Lower leg skin (tissue), 4 donors: ENCODE measurements at regions not wholly inside any gene's neighbourhood (a gene's known extent, or its start where the extent isn't known, plus 50 kb on each side); places are given as distances from the start of the nearest gene placed in this dataset.

Source experiments
- DNase-seq, 2 donors: peaks; one replicate each; pipeline ENCODE4 v3.0.0-alpha.2; 2019; ENCODE audit warnings: low spot score in 2 of 2
- H3K4me3 ChIP-seq: fragments of 200-600 bp; sonication (generic); 2 replicates; pipeline ENCODE4 v1.5.1; 2017; ENCODE audit warnings: mild to moderate bottlenecking, low read depth; ENCODE audit not compliant: poor library complexity, severe bottlenecking
- POLR2A ChIP-seq, 2 donors: fragments of 450-650 bp; IDR thresholded peaks; one replicate each; pipeline ENCODE4 v1.6.1; 2016 to 2017; ENCODE audit warnings: antibody characterized with exemption in 2 of 2, mild to moderate bottlenecking in 1 of 2, moderate library complexity in 1 of 2
- WGBS, 2 donors: methylation state at CpG; one replicate each; pipeline ENCODE4 v1.1.5; 2018; 5-methylcytosine and 5-hydroxymethylcytosine counted together
- intact Hi-C: fragments of 100-400 bp; cut with DNase I; formaldehyde crosslinking; loops from one replicate; pipeline ENCODE4 v1.15.0; 2023; ENCODE audit warnings: low total_unique reads
- TF ChIP-seq, protein P1 (sequence below), 3 donors: fragments of 450-650 bp; IDR thresholded peaks; one replicate each; pipeline ENCODE4 v1.5.1; 2016; ENCODE audit warnings: antibody characterized with exemption in 3 of 3, mild to moderate bottlenecking in 3 of 3, moderate library complexity in 2 of 3

DNA sequence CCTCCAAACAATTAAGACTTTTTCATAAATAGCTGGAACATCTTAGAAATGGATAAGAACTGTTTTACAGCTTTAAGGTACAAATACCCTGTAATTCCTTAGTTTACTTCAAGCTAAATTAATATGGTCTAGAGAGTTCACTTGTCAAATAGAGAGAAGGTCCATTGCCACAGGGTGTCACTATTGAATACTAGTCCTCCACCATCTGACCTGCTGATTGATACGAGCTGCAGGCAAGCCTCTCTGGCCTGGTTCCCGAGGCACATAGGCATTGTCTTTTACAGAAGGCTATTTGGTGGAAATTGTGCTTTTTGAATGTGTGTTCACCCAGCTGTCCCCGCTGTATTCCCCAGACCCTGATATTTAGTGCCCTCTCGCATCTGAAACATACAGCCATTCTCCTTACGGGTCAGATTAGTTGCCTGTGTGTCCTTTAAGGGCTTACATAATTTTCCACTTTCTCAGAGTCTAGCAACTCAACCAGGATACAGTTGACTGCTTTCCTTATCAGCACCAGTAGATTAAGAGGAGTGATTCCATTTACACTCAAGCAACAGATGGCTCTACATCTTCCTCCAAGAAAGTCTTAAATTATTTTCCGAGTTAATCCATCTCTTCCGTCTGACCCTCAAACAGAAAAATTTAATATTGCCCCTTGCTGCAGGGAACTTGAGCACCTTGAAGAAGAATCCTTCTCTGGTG is 788.8 kb upstream of the FAT3 start:
- no peak overlapping the region for H3K4me3 ChIP-seq
- TF ChIP-seq, protein P1, sequence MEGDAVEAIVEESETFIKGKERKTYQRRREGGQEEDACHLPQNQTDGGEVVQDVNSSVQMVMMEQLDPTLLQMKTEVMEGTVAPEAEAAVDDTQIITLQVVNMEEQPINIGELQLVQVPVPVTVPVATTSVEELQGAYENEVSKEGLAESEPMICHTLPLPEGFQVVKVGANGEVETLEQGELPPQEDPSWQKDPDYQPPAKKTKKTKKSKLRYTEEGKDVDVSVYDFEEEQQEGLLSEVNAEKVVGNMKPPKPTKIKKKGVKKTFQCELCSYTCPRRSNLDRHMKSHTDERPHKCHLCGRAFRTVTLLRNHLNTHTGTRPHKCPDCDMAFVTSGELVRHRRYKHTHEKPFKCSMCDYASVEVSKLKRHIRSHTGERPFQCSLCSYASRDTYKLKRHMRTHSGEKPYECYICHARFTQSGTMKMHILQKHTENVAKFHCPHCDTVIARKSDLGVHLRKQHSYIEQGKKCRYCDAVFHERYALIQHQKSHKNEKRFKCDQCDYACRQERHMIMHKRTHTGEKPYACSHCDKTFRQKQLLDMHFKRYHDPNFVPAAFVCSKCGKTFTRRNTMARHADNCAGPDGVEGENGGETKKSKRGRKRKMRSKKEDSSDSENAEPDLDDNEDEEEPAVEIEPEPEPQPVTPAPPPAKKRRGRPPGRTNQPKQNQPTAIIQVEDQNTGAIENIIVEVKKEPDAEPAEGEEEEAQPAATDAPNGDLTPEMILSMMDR (IDR thresholded peaks at IDR 0.05), result no peak
- no peak for TF ChIP-seq POLR2A (IDR thresholded peaks at IDR 0.05)
- DNase-seq, result no peak
- intact Hi-C loops, result no loop called here
- 70 to 77% methylated on average over 7 of the region's 7 CpGs for WGBS, 2 donors

GRCh38 chr11:91433284-91434010 is 791.2 kb upstream of the FAT3 start:
- intact Hi-C loops, result no loop called here
- DNase-seq, result no peak
- 85 to 90% methylated on average over 8 of the region's 8 CpGs for WGBS, 2 donors
- TF ChIP-seq, protein P1 (IDR thresholded peaks at IDR 0.05), result no peak
- no peak for TF ChIP-seq POLR2A (IDR thresholded peaks at IDR 0.05)
- no peak overlapping the region for H3K4me3 ChIP-seq

DNA sequence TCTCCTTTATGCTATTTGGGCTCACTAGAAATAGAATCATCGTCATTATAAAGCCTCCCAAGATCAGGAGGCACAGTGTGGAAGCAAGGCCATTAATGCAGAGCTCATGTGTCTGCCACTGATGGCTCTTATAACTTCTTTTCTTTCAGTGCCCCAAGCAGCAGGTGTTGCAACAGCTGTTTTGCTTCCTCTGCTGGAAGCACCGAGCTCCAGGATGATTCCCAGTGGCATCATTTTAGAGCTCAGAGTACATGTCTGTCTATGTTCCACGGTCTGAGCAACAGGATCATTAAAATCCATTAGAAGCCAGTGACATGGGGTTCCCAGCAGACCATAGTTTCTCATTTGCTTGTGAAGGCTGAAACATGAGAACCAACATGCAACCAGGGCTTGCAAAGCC is 803.0 kb upstream of the FAT3 start:
- DNase-seq, result no peak
- intact Hi-C loops, result no loop called here
- TF ChIP-seq POLR2A (IDR thresholded peaks at IDR 0.05), result no peak
- TF ChIP-seq, protein P1 (IDR thresholded peaks at IDR 0.05), result no peak
- 40 to 44% methylated on average over 3 of the region's 3 CpGs for WGBS, 2 donors
- H3K4me3 ChIP-seq, result no peak overlapping the region

- intact Hi-C loops, result no loop called here
- TF ChIP-seq POLR2A (IDR thresholded peaks at IDR 0.05), result no peak
- TF ChIP-seq, protein P1 (IDR thresholded peaks at IDR 0.05), result no peak
- DNase-seq, result no peak
- H3K4me3 ChIP-seq, result no peak overlapping the region
These were observed 816.8 kb upstream of the FAT3 start for GRCh38 chr11:91407842-91408241.

- no peak for TF ChIP-seq POLR2A (IDR thresholded peaks at IDR 0.05)
- TF ChIP-seq, protein P1 (IDR thresholded peaks at IDR 0.05), result no peak
- WGBS, 2 donors, result 86 to 87% methylated on average over 2 of the region's 2 CpGs
- intact Hi-C loops, result no loop called here
- no peak for DNase-seq
- no peak overlapping the region for H3K4me3 ChIP-seq
These were observed 818.6 kb upstream of the FAT3 start for GRCh38 chr11:91406009-91406408.
